PC-9 (cell line): ENCODE measurements at regions not wholly inside any gene's neighbourhood (a gene's known extent, or its start where the extent isn't known, plus 50 kb on each side); places are given as distances from the start of the nearest gene placed in this dataset.

Experiments
- BruUV-seq: library from RNA; stranded (reverse); fragments of 400-500 nt; replicated peaks from 2 replicates; lab custom pipeline; 2021; lab: Mats Ljungman, UMichigan
- CTCF ChIA-PET: fragments of 300-600 bp; sonication (Branson Sonifier 250); formaldehyde crosslinking; loops from one replicate; lab custom pipeline; 2022; ENCODE audit warnings: antibody characterized with exemption; lab: Charles Lee
- POLR2A ChIA-PET: fragments of 300-600 bp; sonication (Branson Sonifier 250); formaldehyde crosslinking; loops from one replicate; lab custom pipeline; 2022; ENCODE audit warnings: antibody characterized with exemption; ENCODE audit not compliant: unreplicated experiment; lab: Charles Lee
- DNase-seq, 2 experiments: peaks; one replicate each; pipeline versions ENCODE4 v3.0.0 to v3.0.0-alpha.2; 2015 to 2022; ENCODE audit warnings: mixed read lengths in 1 of 2
- H2AFZ ChIP-seq: fragments of 200-600 bp; sonication (generic); 2 replicates; pipeline ENCODE4 v1.8.1; 2017; ENCODE audit warnings: antibody characterized with exemption
- H3F3A ChIP-seq: fragments of 200-600 bp; sonication (generic); 2 replicates; pipeline ENCODE4 v1.8.1; 2017; ENCODE audit warnings: antibody characterized with exemption, mild to moderate bottlenecking, low read depth; ENCODE audit not compliant: insufficient read depth
- H3K27ac ChIP-seq: fragments of 200-600 bp; sonication (generic); 2 replicates; pipeline ENCODE4 v1.6.1; 2016; ENCODE audit warnings: mixed run types
- H3K27me3 ChIP-seq: fragments of 200-600 bp; sonication (generic); 2 replicates; pipeline ENCODE4 v1.6.1; 2016; ENCODE audit warnings: low read depth, mixed run types; ENCODE audit not compliant: insufficient read depth
- H3K36me3 ChIP-seq: fragments of 200-600 bp; sonication (generic); 2 replicates; pipeline ENCODE4 v1.6.1; 2016; ENCODE audit warnings: low read depth, mixed run types
- H3K4me1 ChIP-seq: fragments of 200-600 bp; sonication (generic); replicated peaks from 2 replicates; pipeline ENCODE4 v1.6.1; 2016; ENCODE audit warnings: mixed run types; ENCODE audit not compliant: insufficient read depth
- H3K4me2 ChIP-seq: fragments of 200-600 bp; sonication (generic); 2 replicates; pipeline ENCODE4 v1.6.1; 2017; ENCODE audit warnings: mixed run types
- H3K4me3 ChIP-seq: fragments of 200-600 bp; sonication (generic); 2 replicates; pipeline ENCODE4 v1.6.1; 2016; ENCODE audit warnings: mixed run types
- H3K79me2 ChIP-seq: fragments of 200-600 bp; sonication (generic); 2 replicates; pipeline ENCODE4 v1.6.1; 2017; ENCODE audit warnings: low read depth, mixed run types
- H3K9me2 ChIP-seq: fragments of 200-600 bp; sonication (generic); 2 replicates; pipeline ENCODE4 v1.8.1; 2017; ENCODE audit warnings: mild to moderate bottlenecking; ENCODE audit not compliant: insufficient read depth
- H3K9me3 ChIP-seq: fragments of 200-600 bp; sonication (generic); 2 replicates; pipeline ENCODE4 v1.8.1; 2016; ENCODE audit warnings: low read depth; ENCODE audit not compliant: insufficient read depth
- H4K20me1 ChIP-seq: fragments of 200-600 bp; sonication (generic); 2 replicates; pipeline ENCODE4 v1.8.1; 2017; ENCODE audit not compliant: insufficient read depth
- EZH2 ChIP-seq: fragments of 200-600 bp; sonication (generic); IDR thresholded peaks from 2 replicates; pipeline ENCODE4 v1.8.0; 2017; ENCODE audit warnings: antibody characterized with exemption, low read depth
- intact Hi-C: fragments of 100-400 bp; cut with micrococcal nuclease; formaldehyde crosslinking; loops from one replicate; pipeline ENCODE4 v1.10.0; 2022; ENCODE audit not compliant: unreplicated experiment
- TF ChIP-seq, protein P1 (sequence below): fragments of 200-600 bp; sonication (generic); conservative IDR thresholded peaks from 2 replicates; pipeline ENCODE4 v1.6.1; 2017; ENCODE audit warnings: mixed run types, antibody characterized with exemption, mild to moderate bottlenecking, moderate library complexity

DNA sequence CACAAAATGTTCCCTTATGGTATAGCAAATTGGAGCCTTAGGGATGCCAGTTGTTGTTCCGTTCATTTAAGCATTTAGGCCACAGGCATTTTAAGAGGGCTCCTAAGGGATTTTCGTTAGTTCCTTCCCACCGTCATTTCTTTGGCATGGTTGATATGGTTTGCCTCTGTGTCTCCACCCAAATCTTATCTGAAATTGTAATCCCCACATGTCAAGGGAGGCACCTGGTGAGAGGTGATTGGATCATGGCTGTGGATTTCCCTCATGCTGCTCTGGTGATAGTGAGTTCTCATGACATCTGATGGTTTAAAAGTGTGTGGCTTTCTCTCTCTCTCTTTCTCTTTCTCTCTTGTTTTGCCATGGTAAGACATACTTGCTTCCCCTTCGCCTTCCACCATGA is 104.1 kb downstream of the ASB9 start:
- Histone ChIP-seq H2AFZ (no peak overlapping the region), H3K9me3 (no peaks in the 10 kb centered on the region), H3K36me3 (no peaks in the 10 kb centered on the region), H3K27me3 (no peaks in the 10 kb centered on the region), H3K4me1 (no peaks in the 10 kb centered on the region), H3K4me3 (no peak overlapping the region), H3K27ac (no peak overlapping the region), H3K4me2 (no peak overlapping the region), H3K9me2 (no peaks in the 10 kb centered on the region), H4K20me1 (no peaks in the 10 kb centered on the region), H3K79me2 (no peaks in the 10 kb centered on the region), H3F3A (no peaks in the 10 kb centered on the region)
- TF ChIP-seq, protein P1, sequence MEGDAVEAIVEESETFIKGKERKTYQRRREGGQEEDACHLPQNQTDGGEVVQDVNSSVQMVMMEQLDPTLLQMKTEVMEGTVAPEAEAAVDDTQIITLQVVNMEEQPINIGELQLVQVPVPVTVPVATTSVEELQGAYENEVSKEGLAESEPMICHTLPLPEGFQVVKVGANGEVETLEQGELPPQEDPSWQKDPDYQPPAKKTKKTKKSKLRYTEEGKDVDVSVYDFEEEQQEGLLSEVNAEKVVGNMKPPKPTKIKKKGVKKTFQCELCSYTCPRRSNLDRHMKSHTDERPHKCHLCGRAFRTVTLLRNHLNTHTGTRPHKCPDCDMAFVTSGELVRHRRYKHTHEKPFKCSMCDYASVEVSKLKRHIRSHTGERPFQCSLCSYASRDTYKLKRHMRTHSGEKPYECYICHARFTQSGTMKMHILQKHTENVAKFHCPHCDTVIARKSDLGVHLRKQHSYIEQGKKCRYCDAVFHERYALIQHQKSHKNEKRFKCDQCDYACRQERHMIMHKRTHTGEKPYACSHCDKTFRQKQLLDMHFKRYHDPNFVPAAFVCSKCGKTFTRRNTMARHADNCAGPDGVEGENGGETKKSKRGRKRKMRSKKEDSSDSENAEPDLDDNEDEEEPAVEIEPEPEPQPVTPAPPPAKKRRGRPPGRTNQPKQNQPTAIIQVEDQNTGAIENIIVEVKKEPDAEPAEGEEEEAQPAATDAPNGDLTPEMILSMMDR = no peak
- TF ChIP-seq EZH2 = no peak
- no peak for DNase-seq
- CTCF ChIA-PET = no interaction called here
- POLR2A ChIA-PET = no interaction called here
- no TSS peak for BruUV-seq
- intact Hi-C loops = no loop called here

DNA sequence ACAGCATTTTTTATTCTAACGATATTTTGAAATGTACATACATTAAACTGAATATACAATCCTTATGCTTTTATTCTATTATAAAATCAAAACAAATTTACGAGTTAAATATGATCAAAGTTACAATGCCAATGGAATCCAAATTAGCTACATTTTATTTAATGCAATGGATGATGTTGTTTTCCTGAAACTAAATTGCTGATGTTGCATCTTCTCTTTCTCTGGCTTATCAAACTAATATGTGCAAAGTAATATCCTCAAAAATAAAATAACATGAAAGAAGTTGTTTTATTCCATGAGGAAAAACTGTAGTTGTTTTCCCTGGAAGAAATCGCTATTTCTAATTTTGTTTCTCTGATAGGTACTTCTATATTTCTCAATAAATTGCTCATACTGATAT is 106.8 kb downstream of the ASB9 start:
- Histone ChIP-seq H3K79me2 (no peaks in the 10 kb centered on the region), H3K4me3 (no peak overlapping the region), H3K27me3 (no peaks in the 10 kb centered on the region), H3K36me3 (no peaks in the 10 kb centered on the region), H3F3A (no peaks in the 10 kb centered on the region), H3K27ac (no peak overlapping the region), H3K9me2 (no peaks in the 10 kb centered on the region), H4K20me1 (no peaks in the 10 kb centered on the region), H3K4me2 (no peak overlapping the region), H2AFZ (no peak overlapping the region), H3K4me1 (no peaks in the 10 kb centered on the region), H3K9me3 (no peaks in the 10 kb centered on the region)
- intact Hi-C loops = no loop called here
- ChIA-PET CTCF (no interaction called here), POLR2A (no interaction called here)
- no peak for DNase-seq
- BruUV-seq = no TSS peak
- TF ChIP-seq, protein P1 = no peak
- no peak for TF ChIP-seq EZH2

DNA sequence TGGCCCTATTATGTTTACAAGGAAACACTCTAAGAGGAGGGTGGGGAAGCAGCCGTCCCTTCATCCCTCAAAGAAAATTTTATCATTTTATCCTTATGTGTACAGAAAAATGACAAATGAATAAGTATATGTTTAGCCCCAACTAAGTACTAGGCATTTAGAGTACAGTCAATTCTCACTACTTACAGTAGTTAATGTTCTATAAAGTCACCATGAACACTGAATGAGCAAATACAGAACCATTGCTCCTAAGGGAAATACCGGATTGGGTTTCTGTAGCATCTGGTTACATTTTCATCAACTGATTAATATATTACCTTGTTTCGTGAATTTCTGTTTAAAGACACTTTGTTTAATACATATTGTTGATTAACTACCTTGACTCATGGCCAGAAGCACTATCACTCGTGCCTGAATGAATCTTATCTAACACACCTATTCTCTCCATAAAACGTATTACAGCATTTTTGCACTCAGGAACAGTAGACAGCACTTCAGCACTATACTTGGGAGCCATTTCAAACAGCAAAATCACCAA is 109.3 kb downstream of the ASB9 start:
- intact Hi-C loops = no loop called here
- ChIA-PET CTCF (no interaction called here), POLR2A (no interaction called here)
- Histone ChIP-seq H3K79me2 (no peaks in the 10 kb centered on the region), H3K36me3 (no peaks in the 10 kb centered on the region), H3K27ac (no peak overlapping the region), H3K9me3 (no peaks in the 10 kb centered on the region), H3F3A (no peaks in the 10 kb centered on the region), H2AFZ (no peak overlapping the region), H4K20me1 (no peaks in the 10 kb centered on the region), H3K4me3 (no peak overlapping the region), H3K9me2 (no peaks in the 10 kb centered on the region), H3K4me1 (no peaks in the 10 kb centered on the region), H3K4me2 (no peak overlapping the region), H3K27me3 (no peaks in the 10 kb centered on the region)
- TF ChIP-seq, protein P1 = no peak
- no peak for TF ChIP-seq EZH2
- BruUV-seq = no TSS peak
- no peak for DNase-seq
